Fibroblast of the aortic adventitia (primary cell): ENCODE measurements at regions not wholly inside any gene's neighbourhood (a gene's known extent, or its start where the extent isn't known, plus 50 kb on each side); places are given as distances from the start of the nearest gene placed in this dataset.

Source experiments
- DNase-seq: peaks from one replicate; pipeline ENCODE4 v3.0.0-alpha.2; 2010; ENCODE audit warnings: low read depth
- H3K4me3 ChIP-seq: 2 replicates; pipeline ENCODE4 v1.5.1; 2011; ENCODE audit warnings: low read depth, mild to moderate bottlenecking, control low read depth, low read length, moderate library complexity
- TF ChIP-seq, protein P1 (sequence below): IDR thresholded peaks from 2 replicates; pipeline ENCODE4 v1.5.1; 2011; ENCODE audit warnings: mild to moderate bottlenecking, low read length, control low read depth, inconsistent platforms; ENCODE audit not compliant: insufficient read depth

DNA sequence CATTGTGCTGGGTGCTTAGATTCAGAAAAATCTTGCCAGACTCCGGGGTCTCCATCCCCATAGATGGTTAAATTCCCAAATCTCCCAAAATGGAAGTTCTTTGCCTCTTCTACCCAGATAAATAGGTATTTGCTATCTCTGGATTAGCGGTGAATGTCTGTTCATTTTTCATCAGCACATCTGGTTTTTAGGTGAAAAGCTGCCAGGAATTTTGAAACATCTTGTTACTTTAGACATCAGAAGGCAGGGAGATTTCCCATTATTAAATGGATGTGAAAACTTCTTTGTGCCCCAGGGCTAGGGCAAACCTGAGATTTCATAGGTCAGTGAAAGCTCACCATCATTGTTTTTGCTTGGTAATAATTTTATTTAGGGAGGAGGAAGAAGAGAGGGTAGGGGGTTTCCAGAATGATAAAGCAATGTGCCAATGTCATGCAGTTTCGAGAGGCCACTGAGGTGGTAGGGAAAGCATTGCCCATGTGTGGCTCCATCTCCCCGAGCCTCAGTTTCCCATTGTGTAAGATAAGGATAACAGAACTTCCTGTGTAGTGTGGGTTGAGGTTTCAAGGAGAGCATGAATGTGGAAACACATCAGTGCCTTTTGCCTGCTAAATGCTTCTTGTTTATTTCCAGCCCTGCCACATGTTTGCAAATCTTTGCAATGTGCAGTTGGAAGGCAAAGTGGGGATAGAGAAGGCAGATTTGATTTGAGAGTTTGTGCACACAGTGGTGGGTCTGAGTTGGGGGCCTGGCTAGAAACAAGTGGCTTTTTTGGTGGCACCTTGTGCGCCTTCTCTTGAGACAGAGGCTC, 147.2 kb upstream of the KLF4 start:
- peak overlapping the region; percentile 44 for H3K4me3 ChIP-seq
- DNase-seq = peak; percentile 65

DNA sequence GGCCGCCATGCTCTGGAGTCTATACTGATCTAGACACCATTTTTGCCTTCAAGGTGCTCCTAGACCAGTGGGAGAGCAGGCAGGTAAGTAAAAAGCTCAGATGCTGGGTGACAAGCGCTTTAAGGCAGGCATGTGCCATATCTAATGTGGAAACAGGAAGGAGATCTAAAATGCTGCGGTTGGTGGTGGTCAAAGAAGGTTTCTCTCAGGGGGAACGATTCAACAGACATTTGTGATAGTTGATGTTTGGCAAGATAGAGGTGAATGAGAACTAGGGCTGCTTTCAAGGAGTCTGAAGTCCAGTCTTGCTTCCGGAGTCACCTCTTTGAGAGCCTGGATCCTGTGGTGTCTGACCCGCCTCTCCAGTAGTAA, 146.2 kb upstream of the KLF4 start:
- no peak for DNase-seq
- H3K4me3 ChIP-seq = no peak overlapping the region
- TF ChIP-seq, protein P1, sequence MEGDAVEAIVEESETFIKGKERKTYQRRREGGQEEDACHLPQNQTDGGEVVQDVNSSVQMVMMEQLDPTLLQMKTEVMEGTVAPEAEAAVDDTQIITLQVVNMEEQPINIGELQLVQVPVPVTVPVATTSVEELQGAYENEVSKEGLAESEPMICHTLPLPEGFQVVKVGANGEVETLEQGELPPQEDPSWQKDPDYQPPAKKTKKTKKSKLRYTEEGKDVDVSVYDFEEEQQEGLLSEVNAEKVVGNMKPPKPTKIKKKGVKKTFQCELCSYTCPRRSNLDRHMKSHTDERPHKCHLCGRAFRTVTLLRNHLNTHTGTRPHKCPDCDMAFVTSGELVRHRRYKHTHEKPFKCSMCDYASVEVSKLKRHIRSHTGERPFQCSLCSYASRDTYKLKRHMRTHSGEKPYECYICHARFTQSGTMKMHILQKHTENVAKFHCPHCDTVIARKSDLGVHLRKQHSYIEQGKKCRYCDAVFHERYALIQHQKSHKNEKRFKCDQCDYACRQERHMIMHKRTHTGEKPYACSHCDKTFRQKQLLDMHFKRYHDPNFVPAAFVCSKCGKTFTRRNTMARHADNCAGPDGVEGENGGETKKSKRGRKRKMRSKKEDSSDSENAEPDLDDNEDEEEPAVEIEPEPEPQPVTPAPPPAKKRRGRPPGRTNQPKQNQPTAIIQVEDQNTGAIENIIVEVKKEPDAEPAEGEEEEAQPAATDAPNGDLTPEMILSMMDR = no peak

More for the DNA sequence above, 147.2 kb upstream of the KLF4 start:
- TF ChIP-seq, protein P1 = no peak

DNA sequence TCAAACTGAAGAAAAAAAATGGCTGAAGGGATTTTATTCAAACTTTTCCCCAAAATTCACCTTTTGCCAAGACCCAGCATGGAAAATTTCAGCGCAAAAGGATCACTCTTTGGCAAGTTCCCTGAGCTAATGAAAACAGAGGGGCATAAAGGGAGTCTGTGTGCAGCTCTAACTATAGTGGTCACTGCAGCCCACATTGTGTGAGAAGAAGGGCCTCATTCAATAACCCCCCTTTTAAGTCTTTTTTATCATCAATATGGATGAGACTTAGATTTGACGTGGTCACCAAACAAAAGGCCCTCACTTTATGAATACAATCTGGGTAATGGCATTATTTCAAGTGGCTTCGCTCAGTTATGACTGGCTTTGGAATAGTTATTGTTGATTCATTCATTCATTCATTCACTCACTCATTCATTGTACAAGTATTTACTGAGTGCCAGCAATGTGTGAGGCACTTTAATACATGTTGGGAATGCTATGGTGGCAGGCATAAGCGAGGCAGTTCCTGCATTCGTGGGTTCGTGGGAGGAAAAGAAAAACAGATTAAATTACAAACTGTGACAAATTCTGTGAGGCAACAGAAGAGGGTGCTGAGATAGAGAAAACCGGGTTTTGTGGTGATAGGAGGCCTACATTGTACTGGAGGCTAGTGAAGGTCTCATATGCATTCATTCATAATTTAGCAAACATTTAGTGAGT, 145.7 kb upstream of the KLF4 start:
- no peak for DNase-seq
- TF ChIP-seq, protein P1 = no peak

DNA sequence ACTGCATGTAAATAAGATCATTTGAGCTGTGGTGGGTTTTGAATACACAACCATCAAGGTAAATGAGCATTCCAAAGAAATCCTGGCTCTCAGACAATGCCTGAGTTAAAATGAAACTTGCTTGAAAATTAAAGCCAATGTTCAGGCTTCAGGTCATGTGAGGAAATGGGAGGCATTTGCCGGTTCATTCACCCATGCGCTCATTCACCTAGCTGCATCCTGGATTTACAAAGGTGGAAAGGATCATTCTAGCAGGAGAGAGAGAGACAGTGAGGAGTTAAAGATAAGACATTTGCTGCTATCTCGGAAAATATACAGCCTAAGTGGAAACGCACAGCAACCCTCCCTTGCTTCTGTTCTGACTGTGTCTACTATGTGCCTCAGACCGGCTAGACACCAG, 143.8 kb upstream of the KLF4 start:
- TF ChIP-seq, protein P1 = no peak
- no peak overlapping the region for H3K4me3 ChIP-seq
- DNase-seq = no peak

More for the DNA sequence above, 145.7 kb upstream of the KLF4 start:
- H3K4me3 ChIP-seq = no peak overlapping the region

DNA sequence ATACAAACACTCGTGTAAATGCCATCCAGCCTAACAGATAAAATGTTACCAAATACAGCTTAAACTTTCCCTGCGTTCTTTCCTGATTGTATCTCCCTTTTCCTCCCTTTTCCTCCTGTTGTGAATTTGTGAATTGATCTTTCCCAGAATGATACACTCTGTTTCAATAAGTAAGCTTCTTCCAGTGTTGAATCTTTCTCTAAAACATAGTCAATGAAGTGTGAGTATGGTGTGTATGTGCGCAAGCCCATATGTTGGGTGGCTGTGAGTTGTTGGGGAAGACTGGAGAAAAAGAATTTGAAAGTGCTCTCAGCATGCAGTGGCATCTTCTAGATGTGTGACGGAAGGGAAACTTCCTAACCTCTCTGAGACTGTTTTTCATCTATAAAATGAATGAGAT, 143.1 kb upstream of the KLF4 start:
- TF ChIP-seq, protein P1 = no peak
- DNase-seq = no peak

DNA sequence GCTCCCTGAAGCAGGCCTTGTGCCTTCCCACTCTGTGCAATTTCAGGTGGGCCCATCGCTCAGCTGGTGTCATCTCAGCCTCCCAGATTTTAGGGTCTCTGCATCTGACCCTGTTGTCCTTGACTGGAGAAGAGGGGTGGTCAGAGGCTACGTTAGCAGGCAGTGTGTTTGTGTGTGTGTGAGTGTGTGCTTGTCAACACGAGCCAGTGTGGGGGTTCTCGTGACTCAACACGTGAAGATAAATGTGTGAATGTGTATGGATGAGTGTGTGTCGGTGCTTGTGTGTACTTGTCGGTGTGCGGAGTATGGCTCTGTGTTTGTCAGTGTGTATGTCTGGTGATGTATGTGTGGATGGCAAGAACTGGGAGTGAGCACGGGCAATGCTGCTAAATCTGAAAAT, 142.6 kb upstream of the KLF4 start:
- no peak overlapping the region for H3K4me3 ChIP-seq
- no peak for DNase-seq
- TF ChIP-seq, protein P1 = no peak

More for the DNA sequence above, 143.1 kb upstream of the KLF4 start:
- no peak overlapping the region for H3K4me3 ChIP-seq
